PC-9 (cell line): ENCODE measurements at regions not wholly inside any gene's neighbourhood (a gene's known extent, or its start where the extent isn't known, plus 50 kb on each side); places are given as distances from the start of the nearest gene placed in this dataset.

Source experiments
- BruUV-seq: library from RNA; stranded (reverse); fragments of 400-500 nt; replicated peaks from 2 replicates; lab custom pipeline; 2021; lab: Mats Ljungman, UMichigan
- CTCF ChIA-PET: fragments of 300-600 bp; sonication (Branson Sonifier 250); formaldehyde crosslinking; loops from one replicate; lab custom pipeline; 2022; ENCODE audit warnings: antibody characterized with exemption; lab: Charles Lee
- POLR2A ChIA-PET: fragments of 300-600 bp; sonication (Branson Sonifier 250); formaldehyde crosslinking; loops from one replicate; lab custom pipeline; 2022; ENCODE audit warnings: antibody characterized with exemption; ENCODE audit not compliant: unreplicated experiment; lab: Charles Lee
- DNase-seq, 2 experiments: peaks; one replicate each; pipeline versions ENCODE4 v3.0.0 to v3.0.0-alpha.2; 2015 to 2022; ENCODE audit warnings: mixed read lengths in 1 of 2
- H2AFZ ChIP-seq: fragments of 200-600 bp; sonication (generic); 2 replicates; pipeline ENCODE4 v1.8.1; 2017; ENCODE audit warnings: antibody characterized with exemption
- H3F3A ChIP-seq: fragments of 200-600 bp; sonication (generic); 2 replicates; pipeline ENCODE4 v1.8.1; 2017; ENCODE audit warnings: antibody characterized with exemption, mild to moderate bottlenecking, low read depth; ENCODE audit not compliant: insufficient read depth
- H3K27ac ChIP-seq: fragments of 200-600 bp; sonication (generic); 2 replicates; pipeline ENCODE4 v1.6.1; 2016; ENCODE audit warnings: mixed run types
- H3K27me3 ChIP-seq: fragments of 200-600 bp; sonication (generic); 2 replicates; pipeline ENCODE4 v1.6.1; 2016; ENCODE audit warnings: low read depth, mixed run types; ENCODE audit not compliant: insufficient read depth
- H3K36me3 ChIP-seq: fragments of 200-600 bp; sonication (generic); 2 replicates; pipeline ENCODE4 v1.6.1; 2016; ENCODE audit warnings: low read depth, mixed run types
- H3K4me1 ChIP-seq: fragments of 200-600 bp; sonication (generic); replicated peaks from 2 replicates; pipeline ENCODE4 v1.6.1; 2016; ENCODE audit warnings: mixed run types; ENCODE audit not compliant: insufficient read depth
- H3K4me2 ChIP-seq: fragments of 200-600 bp; sonication (generic); 2 replicates; pipeline ENCODE4 v1.6.1; 2017; ENCODE audit warnings: mixed run types
- H3K4me3 ChIP-seq: fragments of 200-600 bp; sonication (generic); 2 replicates; pipeline ENCODE4 v1.6.1; 2016; ENCODE audit warnings: mixed run types
- H3K79me2 ChIP-seq: fragments of 200-600 bp; sonication (generic); 2 replicates; pipeline ENCODE4 v1.6.1; 2017; ENCODE audit warnings: low read depth, mixed run types
- H3K9me2 ChIP-seq: fragments of 200-600 bp; sonication (generic); 2 replicates; pipeline ENCODE4 v1.8.1; 2017; ENCODE audit warnings: mild to moderate bottlenecking; ENCODE audit not compliant: insufficient read depth
- H3K9me3 ChIP-seq: fragments of 200-600 bp; sonication (generic); 2 replicates; pipeline ENCODE4 v1.8.1; 2016; ENCODE audit warnings: low read depth; ENCODE audit not compliant: insufficient read depth
- H4K20me1 ChIP-seq: fragments of 200-600 bp; sonication (generic); 2 replicates; pipeline ENCODE4 v1.8.1; 2017; ENCODE audit not compliant: insufficient read depth
- EZH2 ChIP-seq: fragments of 200-600 bp; sonication (generic); IDR thresholded peaks from 2 replicates; pipeline ENCODE4 v1.8.0; 2017; ENCODE audit warnings: antibody characterized with exemption, low read depth
- intact Hi-C: fragments of 100-400 bp; cut with micrococcal nuclease; formaldehyde crosslinking; loops from one replicate; pipeline ENCODE4 v1.10.0; 2022; ENCODE audit not compliant: unreplicated experiment
- TF ChIP-seq, protein P1 (sequence below): fragments of 200-600 bp; sonication (generic); conservative IDR thresholded peaks from 2 replicates; pipeline ENCODE4 v1.6.1; 2017; ENCODE audit warnings: mixed run types, antibody characterized with exemption, mild to moderate bottlenecking, moderate library complexity

DNA sequence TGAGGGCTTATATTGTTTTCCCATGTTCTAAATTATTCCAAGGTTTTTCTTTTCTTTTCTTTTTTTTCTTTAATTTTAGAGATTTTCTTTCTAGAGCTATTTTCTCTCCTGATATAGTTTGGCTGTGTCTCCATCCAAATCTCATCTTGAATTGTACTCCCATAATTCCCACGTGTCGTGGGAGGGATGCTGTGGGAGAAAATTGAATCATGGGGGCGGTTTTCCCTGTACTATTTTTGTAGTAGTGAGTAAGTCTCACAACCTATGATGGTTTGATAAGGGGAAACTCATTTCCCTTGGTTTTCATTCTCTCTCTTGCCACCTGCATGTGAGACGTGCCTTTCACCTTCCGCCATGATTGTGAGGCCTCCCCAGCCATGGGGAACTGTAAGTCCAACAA lies 1906.4 kb upstream of the PRR20A start:
- Histone ChIP-seq H3K27me3 (no peaks in the 10 kb centered on the region), H3K36me3 (no peaks in the 10 kb centered on the region), H3K4me1 (no peaks in the 10 kb centered on the region), H3K79me2 (no peaks in the 10 kb centered on the region), H3K4me3 (no peak overlapping the region), H4K20me1 (no peaks in the 10 kb centered on the region), H3K9me2 (no peaks in the 10 kb centered on the region), H3K4me2 (no peak overlapping the region), H3K9me3 (no peaks in the 10 kb centered on the region), H3F3A (no peaks in the 10 kb centered on the region), H2AFZ (no peak overlapping the region), H3K27ac (no peak overlapping the region)
- no peak for DNase-seq
- TF ChIP-seq EZH2, result no peak
- TF ChIP-seq, protein P1, sequence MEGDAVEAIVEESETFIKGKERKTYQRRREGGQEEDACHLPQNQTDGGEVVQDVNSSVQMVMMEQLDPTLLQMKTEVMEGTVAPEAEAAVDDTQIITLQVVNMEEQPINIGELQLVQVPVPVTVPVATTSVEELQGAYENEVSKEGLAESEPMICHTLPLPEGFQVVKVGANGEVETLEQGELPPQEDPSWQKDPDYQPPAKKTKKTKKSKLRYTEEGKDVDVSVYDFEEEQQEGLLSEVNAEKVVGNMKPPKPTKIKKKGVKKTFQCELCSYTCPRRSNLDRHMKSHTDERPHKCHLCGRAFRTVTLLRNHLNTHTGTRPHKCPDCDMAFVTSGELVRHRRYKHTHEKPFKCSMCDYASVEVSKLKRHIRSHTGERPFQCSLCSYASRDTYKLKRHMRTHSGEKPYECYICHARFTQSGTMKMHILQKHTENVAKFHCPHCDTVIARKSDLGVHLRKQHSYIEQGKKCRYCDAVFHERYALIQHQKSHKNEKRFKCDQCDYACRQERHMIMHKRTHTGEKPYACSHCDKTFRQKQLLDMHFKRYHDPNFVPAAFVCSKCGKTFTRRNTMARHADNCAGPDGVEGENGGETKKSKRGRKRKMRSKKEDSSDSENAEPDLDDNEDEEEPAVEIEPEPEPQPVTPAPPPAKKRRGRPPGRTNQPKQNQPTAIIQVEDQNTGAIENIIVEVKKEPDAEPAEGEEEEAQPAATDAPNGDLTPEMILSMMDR, result no peak
- POLR2A ChIA-PET, result no interaction called here
- intact Hi-C loops, result no loop called here
- no TSS peak for BruUV-seq
- CTCF ChIA-PET, result no interaction called here

DNA sequence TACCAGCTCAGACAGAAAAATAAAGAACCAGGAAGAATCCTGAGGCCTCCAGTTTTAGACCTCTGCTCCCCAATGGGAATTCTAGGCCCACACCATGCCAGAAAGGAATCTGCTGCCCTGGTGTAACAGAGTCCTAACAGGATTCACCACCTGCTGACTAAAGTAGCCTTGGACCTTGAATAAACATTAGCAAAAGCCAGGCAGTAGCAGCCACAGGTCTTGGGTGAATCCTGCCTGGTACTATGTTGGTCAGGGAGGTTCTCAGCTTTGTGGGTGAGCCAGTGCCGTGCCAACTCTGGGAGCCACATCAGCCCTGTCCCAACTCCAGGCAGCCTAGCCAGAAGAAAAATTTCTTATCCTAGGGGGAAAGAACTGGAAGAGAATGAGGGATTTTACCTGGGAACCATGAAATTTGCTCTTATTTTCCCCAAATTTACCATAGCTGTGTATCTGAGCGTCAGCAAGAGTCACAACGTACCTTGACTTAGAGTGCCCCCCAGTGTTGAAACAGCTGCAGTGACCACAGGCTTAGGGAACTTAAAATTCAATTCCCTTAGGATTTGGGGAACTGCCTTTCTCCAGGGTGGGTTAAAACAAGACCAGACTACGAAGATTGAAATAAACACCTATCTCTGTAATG lies 1895.6 kb upstream of the PRR20A start:
- no peak overlapping the region for H3K4me3 ChIP-seq
- no peak overlapping the region for H3K4me2 ChIP-seq
- H3K4me1 ChIP-seq, result no peaks in the 10 kb centered on the region
- no peaks in the 10 kb centered on the region for H3K9me2 ChIP-seq
- no peaks in the 10 kb centered on the region for H3K36me3 ChIP-seq
- POLR2A ChIA-PET, result no interaction called here
- no peaks in the 10 kb centered on the region for H3K9me3 ChIP-seq
- H3K79me2 ChIP-seq, result no peaks in the 10 kb centered on the region
- BruUV-seq, result no TSS peak
- TF ChIP-seq, protein P1, result peak; percentile 59
- TF ChIP-seq EZH2, result no peak
- no peak for DNase-seq
- H3F3A ChIP-seq, result no peaks in the 10 kb centered on the region
- intact Hi-C loops, result loop anchor here (2.0 kb wide), 3 partner anchors 1060 to 1994 kb away; no protein-coding TSS in a partner anchor
- no peaks in the 10 kb centered on the region for H3K27me3 ChIP-seq
- no peak overlapping the region for H3K27ac ChIP-seq
- CTCF ChIA-PET, result interaction anchor here (0.6 to 1.5 kb wide), 2 partner anchors 1240 to 1463 kb away, joined by 3 to 5 read pairs; no protein-coding TSS in a partner anchor
- no peaks in the 10 kb centered on the region for H4K20me1 ChIP-seq
- H2AFZ ChIP-seq, result no peak overlapping the region

DNA sequence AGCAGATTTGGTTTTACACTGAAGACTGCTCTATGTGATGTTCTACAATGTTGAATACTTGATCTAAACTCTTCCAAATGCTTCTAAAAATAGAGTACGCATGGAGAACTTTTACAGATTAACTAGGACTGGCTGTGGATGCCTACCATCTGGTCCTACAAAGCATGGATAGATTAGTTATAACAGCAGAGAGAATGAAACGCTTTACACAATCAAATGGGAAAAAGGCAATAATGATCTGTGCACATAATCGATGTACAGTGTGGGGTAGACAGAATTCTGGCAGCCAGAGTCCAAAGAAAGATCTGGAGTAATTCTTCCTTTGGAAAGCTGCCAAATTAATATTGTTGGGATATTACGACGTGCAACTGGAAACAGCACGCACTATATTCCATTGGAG lies 1885.5 kb upstream of the PRR20A start:
- Histone ChIP-seq H3K27ac (no peak overlapping the region), H4K20me1 (no peaks in the 10 kb centered on the region), H3K79me2 (no peaks in the 10 kb centered on the region), H3K9me2 (no peaks in the 10 kb centered on the region), H3K9me3 (no peaks in the 10 kb centered on the region), H3K27me3 (no peaks in the 10 kb centered on the region), H3F3A (no peaks in the 10 kb centered on the region), H3K36me3 (no peaks in the 10 kb centered on the region), H3K4me3 (no peak overlapping the region), H3K4me2 (no peak overlapping the region), H3K4me1 (no peaks in the 10 kb centered on the region), H2AFZ (no peak overlapping the region)
- ChIA-PET CTCF (no interaction called here), POLR2A (no interaction called here)
- DNase-seq, result no peak
- intact Hi-C loops, result no loop called here
- TF ChIP-seq, protein P1, result no peak
- TF ChIP-seq EZH2, result no peak
- BruUV-seq, result no TSS peak
